ENCODE measurements at regions not wholly inside any gene's neighbourhood (a gene's known extent, or its start where the extent isn't known, plus 50 kb on each side); places are given as distances from the start of the nearest gene placed in this dataset.

DNA sequence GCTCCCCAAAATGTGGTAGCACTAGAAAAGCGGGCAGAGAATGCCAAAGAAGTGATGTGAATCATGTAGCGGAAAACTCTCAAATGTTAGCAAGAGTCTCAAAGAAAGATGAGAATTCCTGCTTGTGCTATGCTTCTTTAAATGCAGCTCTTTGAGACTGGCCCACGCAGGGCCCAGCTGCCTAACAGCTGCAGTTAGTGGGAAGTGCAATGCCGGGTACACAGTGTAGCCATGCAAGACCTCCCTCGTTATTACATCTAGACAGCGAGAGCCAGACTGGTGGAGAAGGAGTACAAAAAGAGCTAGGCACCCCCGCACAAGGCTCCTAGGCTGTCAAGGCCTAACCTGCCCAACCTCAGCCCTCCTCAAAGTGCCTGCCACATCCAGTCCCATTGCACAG is 201.7 kb upstream of the PRDM1 start:
- TF ChIP-seq, protein P1, sequence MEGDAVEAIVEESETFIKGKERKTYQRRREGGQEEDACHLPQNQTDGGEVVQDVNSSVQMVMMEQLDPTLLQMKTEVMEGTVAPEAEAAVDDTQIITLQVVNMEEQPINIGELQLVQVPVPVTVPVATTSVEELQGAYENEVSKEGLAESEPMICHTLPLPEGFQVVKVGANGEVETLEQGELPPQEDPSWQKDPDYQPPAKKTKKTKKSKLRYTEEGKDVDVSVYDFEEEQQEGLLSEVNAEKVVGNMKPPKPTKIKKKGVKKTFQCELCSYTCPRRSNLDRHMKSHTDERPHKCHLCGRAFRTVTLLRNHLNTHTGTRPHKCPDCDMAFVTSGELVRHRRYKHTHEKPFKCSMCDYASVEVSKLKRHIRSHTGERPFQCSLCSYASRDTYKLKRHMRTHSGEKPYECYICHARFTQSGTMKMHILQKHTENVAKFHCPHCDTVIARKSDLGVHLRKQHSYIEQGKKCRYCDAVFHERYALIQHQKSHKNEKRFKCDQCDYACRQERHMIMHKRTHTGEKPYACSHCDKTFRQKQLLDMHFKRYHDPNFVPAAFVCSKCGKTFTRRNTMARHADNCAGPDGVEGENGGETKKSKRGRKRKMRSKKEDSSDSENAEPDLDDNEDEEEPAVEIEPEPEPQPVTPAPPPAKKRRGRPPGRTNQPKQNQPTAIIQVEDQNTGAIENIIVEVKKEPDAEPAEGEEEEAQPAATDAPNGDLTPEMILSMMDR (IDR thresholded peaks at IDR 0.05), result no peak
- no peak for TF ChIP-seq POLR2A (IDR thresholded peaks at IDR 0.05)
